KOPT-K1 (cell line): ENCODE measurements at regions not wholly inside any gene's neighbourhood (a gene's known extent, or its start where the extent isn't known, plus 50 kb on each side); places are given as distances from the start of the nearest gene placed in this dataset.
"Not testable (repeated sequence)": the region's sequence is repeated elsewhere in the genome, so short reads cannot be mapped to it uniquely, and the experiment has no call there.

ENCODE experiments used
- H3K27ac ChIP-seq: fragments of 200-600 bp; sonication (generic); 2 replicates; pipeline ENCODE4 v1.5.1; 2016; ENCODE audit warnings: antibody characterized with exemption, mild to moderate bottlenecking, low read depth, low read length; ENCODE audit not compliant: poor library complexity, severe bottlenecking
- H3K36me3 ChIP-seq: fragments of 200-600 bp; sonication (generic); 2 replicates; pipeline ENCODE4 v1.5.1; 2017; ENCODE audit warnings: antibody characterized with exemption, mild to moderate bottlenecking, low read length, moderate library complexity; ENCODE audit not compliant: insufficient read depth
- H3K9me3 ChIP-seq: fragments of 200-600 bp; sonication (generic); 2 replicates; pipeline ENCODE4 v1.5.1; 2017; ENCODE audit warnings: antibody characterized with exemption, low read length, mild to moderate bottlenecking; ENCODE audit not compliant: insufficient read depth, poor library complexity, severe bottlenecking

GRCh38 chr18:73520229-73520628, 627.4 kb downstream of the FBXO15 start:
- no peak overlapping the region for H3K27ac ChIP-seq
- H3K36me3 ChIP-seq: no peaks in the 10 kb centered on the region
- no peaks in the 10 kb centered on the region for H3K9me3 ChIP-seq

GRCh38 chr18:73516056-73516455, 631.6 kb downstream of the FBXO15 start:
- not testable (repeated sequence) for H3K36me3 ChIP-seq, H3K9me3 ChIP-seq, H3K27ac ChIP-seq

- no peaks in the 10 kb centered on the region for H3K9me3 ChIP-seq
- no peak overlapping the region for H3K27ac ChIP-seq
- H3K36me3 ChIP-seq: no peaks in the 10 kb centered on the region
Observed at GRCh38 chr18:73514449-73514848, 633.2 kb downstream of the FBXO15 start.

- Histone ChIP-seq H3K9me3 (no peaks in the 10 kb centered on the region), H3K27ac (no peak overlapping the region), H3K36me3 (no peaks in the 10 kb centered on the region)
Observed at GRCh38 chr18:73511771-73512503, 635.7 kb downstream of the FBXO15 start.

GRCh38 chr18:73509460-73509859, 638.2 kb downstream of the FBXO15 start:
- H3K9me3 ChIP-seq: no peaks in the 10 kb centered on the region
- H3K27ac ChIP-seq: no peak overlapping the region
- no peaks in the 10 kb centered on the region for H3K36me3 ChIP-seq

DNA sequence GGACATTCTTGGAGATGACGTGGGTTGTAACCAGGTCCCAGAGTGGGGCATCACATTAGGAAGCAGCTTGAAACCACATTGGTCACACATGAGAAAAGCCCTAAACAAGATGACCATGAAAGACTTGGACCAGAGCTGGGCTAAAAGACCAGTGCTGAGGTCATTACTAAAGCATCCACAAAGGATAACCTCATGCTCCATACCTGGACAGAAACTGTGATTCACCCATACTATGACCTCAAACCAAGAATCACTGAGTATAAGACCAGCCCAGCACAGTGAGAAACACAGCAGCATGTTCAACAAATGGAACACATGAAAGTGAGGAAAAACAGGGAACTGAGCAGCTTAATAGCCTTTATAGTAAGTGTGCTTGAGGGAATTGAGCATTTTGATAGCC, 635.5 kb upstream of the NETO1 start:
- Histone ChIP-seq H3K27ac (no peak overlapping the region), H3K36me3 (no peaks in the 10 kb centered on the region), H3K9me3 (no peaks in the 10 kb centered on the region)

GRCh38 chr18:73487966-73488365, 620.2 kb upstream of the NETO1 start:
- H3K27ac ChIP-seq: no peak overlapping the region

DNA sequence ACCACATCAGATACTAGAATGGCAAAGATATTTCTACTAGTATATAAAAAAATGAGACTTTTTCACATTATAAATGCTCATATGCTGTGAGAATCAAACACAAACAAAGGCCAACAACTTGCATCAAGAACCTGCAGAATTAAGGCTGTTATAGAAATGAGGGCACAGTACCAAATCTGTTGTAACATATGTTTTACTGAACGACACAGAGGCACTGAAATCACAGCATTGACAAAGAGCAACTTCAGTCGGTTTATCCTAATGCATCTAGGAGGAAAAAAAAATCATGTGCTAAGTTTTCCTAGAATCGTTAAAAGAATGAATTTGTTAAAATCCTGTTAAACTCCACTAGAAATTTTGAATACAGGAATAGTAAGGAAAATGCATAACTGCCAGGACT, 617.4 kb upstream of the NETO1 start:
- no peak overlapping the region for H3K27ac ChIP-seq
- no peaks in the 10 kb centered on the region for H3K36me3 ChIP-seq
- H3K9me3 ChIP-seq: no peaks in the 10 kb centered on the region

More at GRCh38 chr18:73487966-73488365, 620.2 kb upstream of the NETO1 start:
- Histone ChIP-seq H3K9me3 (no peaks in the 10 kb centered on the region), H3K36me3 (no peaks in the 10 kb centered on the region)

- H3K9me3 ChIP-seq: no peaks in the 10 kb centered on the region
- H3K27ac ChIP-seq: no peak overlapping the region
- no peaks in the 10 kb centered on the region for H3K36me3 ChIP-seq
Observed at GRCh38 chr18:73482901-73483300, 615.1 kb upstream of the NETO1 start.

DNA sequence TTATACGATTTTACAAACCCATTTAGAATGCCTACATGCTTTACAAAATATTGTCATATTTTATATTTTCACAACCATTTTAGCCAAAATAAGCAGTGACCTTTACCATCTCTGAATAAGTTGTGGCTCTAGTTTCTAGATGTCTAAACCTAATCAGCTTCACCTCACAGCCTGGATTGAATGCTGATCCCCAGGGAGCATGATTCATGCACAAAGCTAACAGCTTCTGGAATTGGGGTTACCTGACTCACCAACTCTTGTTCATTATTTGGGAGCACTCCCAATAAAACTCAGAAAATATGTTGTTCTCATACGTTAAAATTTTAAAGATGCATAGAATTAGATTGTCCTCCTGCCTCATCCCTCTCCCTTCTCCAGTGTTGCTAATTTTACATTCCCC, 611.7 kb upstream of the NETO1 start:
- Histone ChIP-seq H3K9me3 (no peaks in the 10 kb centered on the region), H3K36me3 (no peaks in the 10 kb centered on the region)

GRCh38 chr18:73478191-73478590, 610.4 kb upstream of the NETO1 start:
- no peaks in the 10 kb centered on the region for H3K9me3 ChIP-seq
- no peaks in the 10 kb centered on the region for H3K36me3 ChIP-seq
- no peak overlapping the region for H3K27ac ChIP-seq

More for the DNA sequence above, 611.7 kb upstream of the NETO1 start:
- no peak overlapping the region for H3K27ac ChIP-seq

DNA sequence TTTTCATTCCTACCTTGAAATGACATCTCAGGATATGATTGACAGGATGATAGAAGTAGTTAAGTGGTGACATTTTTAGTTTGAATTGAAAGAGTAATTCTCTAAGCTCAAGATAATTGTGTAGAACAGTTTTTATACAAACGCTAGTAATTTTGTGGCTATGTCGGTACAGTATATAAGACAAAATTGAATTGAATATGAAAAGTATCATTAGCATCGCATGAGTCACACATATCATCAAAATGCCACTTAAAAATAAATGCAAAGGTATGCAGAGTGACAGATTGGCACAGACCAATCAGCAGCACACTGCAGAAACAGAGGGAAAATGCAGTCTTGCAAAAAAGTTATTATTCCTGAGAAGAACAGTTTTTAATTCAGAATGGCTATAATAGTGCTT, 608.2 kb upstream of the NETO1 start:
- Histone ChIP-seq H3K27ac (no peak overlapping the region), H3K9me3 (no peaks in the 10 kb centered on the region), H3K36me3 (no peaks in the 10 kb centered on the region)

DNA sequence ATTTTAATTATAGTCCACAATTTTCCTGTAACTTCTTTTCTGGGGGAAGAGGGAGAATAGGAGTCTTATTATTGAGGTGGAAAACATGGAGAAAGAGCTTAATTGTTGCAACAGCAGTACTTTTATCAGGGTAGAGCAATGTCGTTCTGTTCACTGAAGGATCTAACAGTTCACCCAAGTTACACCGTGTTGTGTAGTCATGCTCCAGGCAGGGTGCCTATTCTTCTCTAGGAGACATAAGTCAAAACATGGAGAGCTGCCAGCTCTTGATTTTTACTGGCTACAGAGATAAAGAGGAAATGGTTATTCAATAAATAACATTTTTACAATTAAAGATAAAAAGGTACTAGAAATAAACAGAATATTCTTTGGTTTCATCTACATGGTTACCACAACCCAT, 594.3 kb upstream of the NETO1 start:
- no peaks in the 10 kb centered on the region for H3K9me3 ChIP-seq
- no peaks in the 10 kb centered on the region for H3K36me3 ChIP-seq
- H3K27ac ChIP-seq: no peak overlapping the region

- H3K36me3 ChIP-seq: no peaks in the 10 kb centered on the region
- H3K9me3 ChIP-seq: no peaks in the 10 kb centered on the region
- no peak overlapping the region for H3K27ac ChIP-seq
Observed at GRCh38 chr18:73461780-73462059, 593.9 kb upstream of the NETO1 start.

- H3K27ac ChIP-seq: no peak overlapping the region
- H3K9me3 ChIP-seq: no peaks in the 10 kb centered on the region
Observed at GRCh38 chr18:73461038-73461779, 593.4 kb upstream of the NETO1 start.

More at GRCh38 chr18:73461038-73461779, 593.4 kb upstream of the NETO1 start:
- H3K36me3 ChIP-seq: no peaks in the 10 kb centered on the region
